HG03095 (cell line): ENCODE measurements at regions not wholly inside any gene's neighbourhood (a gene's known extent, or its start where the extent isn't known, plus 50 kb on each side); places are given as distances from the start of the nearest gene placed in this dataset.
"Not testable (repeated sequence)": the region's sequence is repeated elsewhere in the genome, so short reads cannot be mapped to it uniquely, and the experiment has no call there.

ENCODE experiments used
- ATAC-seq: cut with Tn5 transposase; IDR thresholded peaks from one replicate; pipeline ENCODE4 v1.9.1; 2021; ENCODE audit warnings: moderate library complexity; ENCODE audit not compliant: unreplicated experiment

DNA sequence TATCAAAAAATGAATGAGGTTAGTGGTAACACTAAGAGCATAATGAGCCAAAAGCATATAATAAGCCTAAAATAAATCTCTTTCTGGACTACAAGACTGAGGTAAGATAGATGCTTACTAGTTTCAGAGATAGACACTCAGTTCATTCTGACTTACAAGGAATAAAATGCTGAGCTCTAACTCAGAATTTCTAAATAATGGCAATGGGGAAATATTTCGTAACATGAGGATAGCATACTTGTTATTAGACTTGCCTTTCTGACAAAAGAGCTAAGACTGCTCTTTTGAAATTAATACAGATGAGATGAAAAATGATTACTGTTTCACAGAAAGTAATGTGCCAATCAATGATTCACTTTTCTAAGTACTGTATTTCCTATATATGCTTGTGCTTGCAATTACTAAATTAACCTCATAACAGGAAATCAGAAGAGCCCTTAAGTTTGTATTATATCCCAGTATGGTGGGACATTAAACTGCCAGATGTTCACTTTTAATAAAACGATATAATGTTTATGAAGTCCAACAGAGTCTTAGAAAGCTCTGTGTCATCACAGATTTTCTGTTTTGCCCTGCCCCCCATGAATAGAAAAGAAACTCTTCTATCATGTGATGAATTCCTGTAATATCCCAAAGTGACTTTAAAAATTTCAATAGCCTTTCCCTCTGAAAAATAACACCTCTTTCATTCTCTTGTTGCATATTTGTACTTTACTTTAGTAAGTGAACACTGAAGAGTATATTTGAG is 2771.0 kb upstream of the PCDH20 start:
- no peak for ATAC-seq

DNA sequence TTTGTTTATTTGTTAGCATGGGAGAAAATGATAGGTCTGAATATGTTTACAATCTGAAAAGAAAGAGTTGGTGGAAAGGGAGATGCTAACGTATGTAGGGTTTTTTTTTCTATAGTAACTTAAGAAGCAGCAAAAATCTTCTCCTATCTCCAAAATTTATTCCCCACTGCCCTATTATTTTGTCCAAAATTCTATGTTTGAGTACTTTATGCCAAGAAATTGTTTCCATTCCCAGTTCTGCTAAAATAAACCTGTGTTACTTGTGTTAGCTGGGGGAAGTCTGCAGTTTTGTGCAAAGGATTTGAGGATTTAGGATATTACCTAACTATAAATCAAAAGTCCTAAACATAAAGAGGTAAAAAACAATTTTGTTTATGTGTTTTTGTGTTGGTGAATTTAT is 2770.4 kb upstream of the PCDH20 start:
- ATAC-seq, result no peak

DNA sequence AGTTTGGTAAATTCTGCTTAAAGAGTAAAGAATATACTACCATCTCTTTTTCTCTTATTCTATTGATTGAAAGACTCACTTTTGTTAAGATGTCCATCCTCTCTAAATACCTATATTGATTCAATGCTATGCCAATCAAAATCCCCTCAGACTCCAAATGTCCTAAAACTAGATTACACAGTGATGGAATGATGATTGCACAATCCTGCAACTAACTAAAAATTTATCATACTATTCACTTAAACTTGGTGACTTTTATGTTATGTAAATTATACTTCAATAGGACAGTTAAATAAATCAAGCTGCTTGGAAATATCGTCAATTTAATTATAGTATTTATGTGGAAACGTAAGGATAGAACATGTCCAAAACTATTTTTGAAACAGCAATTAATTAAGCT is 2765.1 kb upstream of the PCDH20 start:
- ATAC-seq, result no peak

DNA sequence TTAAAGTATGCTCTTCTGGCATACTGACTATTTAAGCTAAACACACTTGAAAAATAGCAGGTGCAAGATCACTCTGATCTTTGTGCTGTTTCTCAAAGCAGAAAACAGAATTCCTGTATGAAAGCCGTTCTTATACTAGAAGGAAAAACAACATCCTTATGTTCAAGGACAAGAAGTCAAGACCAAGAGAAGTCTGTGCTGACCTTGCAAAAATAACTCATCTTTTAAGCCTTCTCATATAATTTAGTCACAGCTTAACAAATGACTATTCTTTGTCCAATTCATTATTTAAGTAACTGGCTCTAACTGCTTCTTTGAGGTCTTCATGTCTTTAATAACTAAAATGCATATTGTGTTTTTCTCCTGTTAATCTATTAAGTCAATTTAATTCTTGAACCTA is 2750.2 kb upstream of the PCDH20 start:
- no peak for ATAC-seq

DNA sequence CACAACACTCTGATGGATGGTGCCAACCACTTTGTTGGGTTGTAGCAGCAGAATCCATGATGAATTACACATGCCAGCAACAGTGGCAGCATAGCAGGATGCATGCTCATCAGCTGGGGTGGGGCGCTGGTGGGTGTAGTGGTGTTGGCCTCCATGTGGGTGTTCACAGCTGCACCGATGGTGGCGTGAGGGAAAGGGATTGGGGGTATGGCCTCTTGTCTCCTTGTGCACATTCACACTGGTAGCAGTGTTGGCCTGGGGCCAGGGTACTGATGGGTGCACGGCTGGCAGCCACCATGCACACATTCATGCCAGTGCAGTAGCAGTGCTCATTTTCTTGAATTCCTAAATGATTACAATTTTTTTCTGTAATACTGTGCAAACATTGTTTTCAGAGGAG is 2748.8 kb upstream of the PCDH20 start:
- ATAC-seq, result no peak

DNA sequence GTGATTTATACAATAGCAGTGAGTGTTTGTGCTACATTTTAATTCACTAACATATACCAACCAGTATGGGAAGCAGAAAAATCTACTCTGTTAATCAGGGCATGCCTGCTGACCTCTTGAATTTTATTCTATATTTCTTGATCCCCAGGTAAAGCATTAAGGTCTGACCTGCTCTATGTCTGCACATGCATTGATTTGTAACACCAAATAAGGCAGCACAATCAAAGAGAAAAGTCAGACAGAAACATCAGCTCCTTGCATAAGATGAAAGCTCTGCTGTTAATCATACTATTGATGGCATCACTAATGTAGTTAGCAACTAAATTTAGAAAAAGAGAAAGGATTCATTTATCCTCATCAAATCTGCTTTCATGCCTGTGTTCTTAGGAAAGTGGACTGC is 2744.8 kb upstream of the PCDH20 start:
- no peak for ATAC-seq

DNA sequence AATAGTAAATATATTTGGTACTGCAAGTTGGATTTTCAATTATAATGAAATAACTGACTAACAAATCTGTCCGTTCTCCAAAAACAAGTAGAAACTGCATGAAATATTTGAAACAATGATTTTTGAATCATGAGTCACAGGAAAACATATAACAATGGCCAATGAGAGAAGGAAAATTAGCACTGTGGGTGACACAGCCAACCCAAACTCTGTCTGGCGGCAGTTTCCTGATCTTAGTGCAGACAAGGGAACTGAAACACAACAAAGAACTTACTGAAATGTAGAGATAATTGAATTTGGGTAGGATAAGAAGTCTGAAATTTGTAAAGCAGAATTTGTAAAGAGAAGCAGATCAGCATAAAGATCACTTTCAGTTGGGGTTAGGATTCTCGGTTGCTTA is 2743.3 kb upstream of the PCDH20 start:
- ATAC-seq, result no peak

DNA sequence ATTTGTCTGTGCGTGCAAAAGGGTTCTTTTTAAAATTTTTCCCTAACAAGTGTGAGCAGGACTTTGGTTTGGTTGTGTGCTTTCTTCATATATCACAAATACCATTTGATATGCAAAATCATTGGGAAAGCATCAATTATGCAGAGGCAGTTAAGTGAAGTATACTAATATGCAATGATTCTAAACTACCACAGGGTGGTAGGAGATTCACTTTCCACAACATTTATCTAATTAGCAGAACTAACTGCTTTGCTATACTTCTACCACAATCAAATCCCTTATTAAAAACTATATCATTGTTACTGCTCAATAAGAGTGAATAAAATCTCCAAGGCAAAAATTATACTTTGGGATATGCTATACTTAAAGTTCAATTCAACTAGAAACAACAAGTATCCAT is 2738.9 kb upstream of the PCDH20 start:
- no peak for ATAC-seq

DNA sequence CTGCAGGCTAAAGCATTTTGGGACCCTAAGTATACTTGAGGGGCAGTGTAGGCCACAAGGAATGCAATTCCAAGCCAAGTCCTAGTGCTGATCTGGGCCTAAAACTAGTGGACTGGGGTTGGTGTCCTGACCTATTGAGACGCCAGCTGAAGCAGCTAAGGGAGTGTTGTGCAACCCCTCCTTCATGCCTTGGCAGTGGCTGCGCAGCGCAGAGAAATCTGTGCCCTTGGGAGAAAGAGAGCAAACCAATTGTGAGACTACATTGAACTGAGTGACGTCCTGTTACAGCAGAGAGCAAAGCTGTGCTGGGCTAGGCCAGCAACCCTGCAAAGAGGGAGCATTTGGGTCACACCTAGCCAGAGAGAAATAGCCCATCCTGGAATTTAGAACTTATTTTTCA is 2715.0 kb upstream of the PCDH20 start:
- no peak for ATAC-seq

DNA sequence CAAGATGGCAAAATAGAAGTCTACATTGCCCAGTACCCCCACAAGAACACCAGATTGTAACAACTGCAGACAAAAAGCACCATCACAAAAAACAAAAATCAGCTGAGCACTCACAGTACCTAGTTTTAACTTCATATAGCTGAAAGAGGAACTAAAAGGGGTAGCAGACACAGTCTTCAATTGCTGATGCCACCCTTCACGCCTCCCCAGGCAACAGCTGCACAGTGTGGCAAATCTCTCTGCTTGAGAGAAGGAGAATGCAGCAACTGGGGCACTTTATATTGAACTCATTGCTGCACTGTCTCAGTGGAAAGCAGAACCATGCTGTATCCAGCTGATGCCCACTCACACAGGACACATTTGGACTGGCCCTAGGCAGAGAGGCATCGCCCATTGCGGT is 2714.5 kb upstream of the PCDH20 start:
- no peak for ATAC-seq

DNA sequence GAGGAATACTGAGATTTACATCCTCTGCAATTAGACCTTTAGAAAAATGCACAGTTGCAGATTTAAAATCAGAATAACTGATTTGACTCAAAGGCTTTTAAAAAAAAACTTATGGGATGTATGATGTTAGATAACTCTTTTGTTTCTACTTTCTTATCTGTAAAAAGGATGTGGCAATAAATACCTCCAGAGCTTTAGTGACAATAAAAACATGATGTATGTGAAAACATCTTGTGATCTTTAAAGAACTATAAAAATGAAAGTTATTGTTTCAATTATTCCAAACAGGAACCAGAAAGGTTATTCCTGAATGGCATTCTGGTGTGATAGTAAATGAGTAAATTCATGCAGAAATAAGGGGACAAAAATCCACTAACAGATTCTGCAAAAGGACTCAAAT is 2712.2 kb upstream of the PCDH20 start:
- ATAC-seq, result no peak

DNA sequence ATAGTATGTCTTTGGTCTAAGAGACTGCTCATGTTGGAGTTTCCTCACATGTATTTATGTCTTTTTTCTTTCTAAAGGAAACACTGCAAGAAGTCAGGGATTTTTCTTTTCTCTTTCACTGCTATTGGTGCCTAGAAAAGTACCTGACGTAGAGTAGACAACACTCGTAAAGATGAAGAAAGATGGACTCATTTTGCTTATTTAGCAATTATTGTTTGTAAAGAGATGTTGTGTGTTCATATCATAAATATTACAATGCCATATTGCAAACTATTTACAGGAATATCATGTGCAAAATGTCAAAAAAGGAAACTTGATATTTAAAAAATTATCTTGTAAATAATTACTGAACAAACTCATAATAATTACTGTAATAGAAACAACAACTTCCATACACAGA is 2711.5 kb upstream of the PCDH20 start:
- no peak for ATAC-seq

DNA sequence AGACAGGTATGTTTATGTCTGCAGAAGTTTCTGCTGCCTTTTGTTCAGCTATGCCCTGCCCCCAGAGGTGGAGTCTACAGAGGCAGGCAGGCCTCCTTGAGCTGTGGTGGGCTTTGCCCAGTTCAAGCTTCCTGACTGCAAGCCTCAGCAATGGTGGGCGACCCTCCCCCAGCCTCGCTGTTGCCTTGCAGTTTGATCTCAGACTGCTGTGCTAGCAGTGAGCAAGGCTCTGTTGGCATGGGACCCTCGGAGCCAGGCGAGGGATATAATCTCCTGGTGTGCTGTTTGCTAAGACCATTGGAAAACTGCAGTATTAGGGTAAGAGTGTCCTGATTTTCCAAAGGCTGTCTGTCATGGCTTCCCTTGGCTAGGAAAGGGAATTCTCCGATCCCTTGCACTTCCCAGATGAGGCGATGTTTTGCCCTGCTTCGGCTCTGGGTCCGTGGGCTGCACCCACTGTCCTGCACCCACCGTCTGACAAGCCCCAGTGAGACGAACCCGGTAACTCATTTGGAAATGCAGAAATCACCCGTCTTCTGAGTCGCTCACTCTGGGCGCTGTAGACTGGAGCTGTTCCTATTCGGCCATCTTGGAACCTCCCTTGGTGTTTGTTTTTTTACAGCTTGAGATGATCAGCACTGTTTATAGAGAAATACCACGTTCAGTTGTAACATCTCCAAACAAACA is 2705.5 kb upstream of the PCDH20 start:
- ATAC-seq, result not testable (repeated sequence)

DNA sequence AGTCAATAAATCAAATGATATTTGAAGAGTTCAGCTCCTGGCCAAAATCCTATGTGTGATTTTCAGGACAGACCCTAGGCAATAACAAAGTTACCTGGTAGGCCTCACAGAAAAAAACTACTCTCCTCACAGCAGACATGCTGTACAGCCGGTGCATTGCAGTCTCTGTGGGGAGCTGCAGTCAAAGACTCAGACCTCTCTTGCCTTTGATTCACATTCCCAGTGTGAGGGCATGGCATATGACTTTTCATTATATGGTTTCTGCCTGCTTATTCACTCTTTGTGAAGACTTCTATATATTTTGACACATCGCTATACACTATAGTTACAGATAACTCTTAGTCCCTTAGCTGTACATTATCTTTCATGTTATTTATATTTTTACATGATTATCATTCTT is 2684.3 kb upstream of the PCDH20 start:
- no peak for ATAC-seq

DNA sequence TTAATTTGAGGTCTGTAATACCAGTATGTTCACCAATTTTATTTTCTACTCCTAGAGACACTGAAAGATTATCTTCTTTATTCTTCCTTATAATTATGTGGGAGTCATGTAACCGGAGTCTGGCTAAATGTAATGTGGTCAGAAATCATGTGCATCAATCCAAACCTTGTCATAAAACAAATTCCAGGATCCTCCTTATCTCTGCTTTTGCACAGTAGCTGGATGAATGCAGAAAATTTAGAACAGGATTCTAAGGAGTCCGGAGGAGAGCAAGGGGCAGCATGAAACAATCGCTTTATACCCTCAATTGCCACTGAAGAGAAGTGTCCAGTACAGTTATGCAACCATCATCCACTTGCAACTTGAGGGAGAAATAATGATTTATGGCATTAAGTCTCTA is 2674.7 kb upstream of the PCDH20 start:
- ATAC-seq, result no peak

DNA sequence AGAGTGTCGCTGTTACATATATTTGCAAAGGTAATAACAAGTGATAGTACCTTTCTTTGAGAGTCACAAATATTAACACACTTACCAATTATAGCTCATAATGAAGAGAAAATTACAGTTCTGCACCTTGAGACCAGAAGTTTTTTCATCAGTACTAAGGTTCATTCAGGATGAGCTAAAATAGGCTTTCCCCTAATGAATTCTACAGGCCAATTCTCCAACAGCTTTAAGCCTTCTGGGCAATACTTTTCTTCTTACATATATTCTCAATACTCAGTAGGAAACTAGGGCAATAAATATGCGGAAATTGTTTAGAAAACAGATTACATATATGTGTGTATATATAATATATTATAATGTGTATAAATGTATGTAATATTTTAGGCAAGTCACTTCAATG is 2672.8 kb upstream of the PCDH20 start:
- no peak for ATAC-seq

DNA sequence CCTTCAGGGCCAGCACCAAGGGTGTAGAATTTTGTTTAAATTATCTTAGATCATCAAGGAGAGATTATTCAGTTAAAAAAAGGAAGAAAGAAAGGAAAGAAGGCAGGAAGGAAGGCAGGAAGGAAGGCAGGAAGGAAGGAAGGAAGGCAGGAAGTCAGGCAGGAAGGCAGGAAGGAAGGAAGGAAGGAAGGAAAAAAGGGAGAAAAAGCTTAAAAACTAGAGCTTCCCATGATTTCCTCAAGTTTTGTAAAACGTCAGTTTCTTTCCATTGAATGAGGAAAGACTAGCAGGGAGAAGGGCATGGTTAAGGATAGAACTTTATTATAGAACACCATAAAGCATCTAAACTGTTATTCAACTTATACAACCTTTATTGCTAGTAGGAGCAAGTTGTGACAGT is 2672.0 kb upstream of the PCDH20 start:
- no peak for ATAC-seq

DNA sequence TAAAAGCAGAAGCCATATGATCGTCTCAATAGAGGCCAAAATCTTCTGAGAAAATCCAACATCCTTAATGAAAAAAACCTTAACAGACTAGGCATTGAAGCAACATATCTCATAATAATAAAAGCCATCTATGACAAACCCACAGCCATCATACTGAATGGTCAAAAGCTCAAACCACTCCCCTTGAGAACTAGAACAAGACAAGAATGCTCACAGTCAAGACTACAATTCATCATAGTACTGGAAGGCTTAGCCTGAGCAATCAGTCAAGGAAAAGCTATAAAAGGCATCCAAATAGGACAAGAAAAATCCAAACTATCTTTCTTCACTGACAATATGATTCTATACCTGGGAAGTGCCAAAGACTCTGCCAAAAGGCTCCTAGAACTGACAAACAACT is 2668.2 kb upstream of the PCDH20 start:
- ATAC-seq, result no peak

DNA sequence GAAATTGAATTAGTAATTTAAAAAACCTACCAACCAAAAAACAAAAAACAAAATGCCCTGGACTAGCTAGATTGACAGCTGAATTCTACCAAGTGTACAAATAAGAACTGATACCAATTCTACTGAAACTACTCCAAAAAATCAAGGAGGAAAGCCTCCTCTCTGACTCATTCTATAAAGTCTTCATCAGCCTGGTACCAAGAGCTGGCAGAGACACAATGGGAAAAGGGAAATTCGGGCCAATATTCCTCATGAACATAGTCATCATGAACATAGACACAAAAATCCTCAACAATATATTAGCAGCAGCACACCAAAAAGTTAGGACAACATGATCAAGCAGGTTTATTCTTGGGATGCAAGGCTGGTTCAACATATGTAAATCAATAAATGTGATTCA is 2667.7 kb upstream of the PCDH20 start:
- ATAC-seq, result no peak

DNA sequence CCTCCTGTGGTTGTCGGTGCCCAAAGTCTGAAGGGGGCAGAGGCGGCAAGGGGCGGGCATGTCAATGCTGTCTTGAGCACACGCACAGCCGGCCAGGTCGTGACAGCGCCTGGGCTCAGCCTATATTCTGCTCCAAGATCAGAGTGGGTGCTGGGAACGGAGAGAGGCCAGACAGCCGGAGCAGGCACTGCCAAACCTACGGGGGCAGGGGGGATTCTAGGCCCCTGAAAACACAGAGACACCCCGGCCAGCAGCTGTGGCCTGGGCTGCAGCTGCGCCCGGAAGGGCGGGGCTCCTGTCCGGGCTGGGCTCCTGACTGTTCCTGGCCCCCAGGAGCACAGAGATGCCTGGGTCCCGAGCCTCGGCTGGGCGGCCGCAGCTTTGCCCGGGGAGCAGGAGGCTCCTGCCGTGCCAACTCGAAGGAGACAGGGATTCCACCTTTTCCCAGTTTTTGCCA is 2662.9 kb upstream of the PCDH20 start:
- ATAC-seq, result no peak

DNA sequence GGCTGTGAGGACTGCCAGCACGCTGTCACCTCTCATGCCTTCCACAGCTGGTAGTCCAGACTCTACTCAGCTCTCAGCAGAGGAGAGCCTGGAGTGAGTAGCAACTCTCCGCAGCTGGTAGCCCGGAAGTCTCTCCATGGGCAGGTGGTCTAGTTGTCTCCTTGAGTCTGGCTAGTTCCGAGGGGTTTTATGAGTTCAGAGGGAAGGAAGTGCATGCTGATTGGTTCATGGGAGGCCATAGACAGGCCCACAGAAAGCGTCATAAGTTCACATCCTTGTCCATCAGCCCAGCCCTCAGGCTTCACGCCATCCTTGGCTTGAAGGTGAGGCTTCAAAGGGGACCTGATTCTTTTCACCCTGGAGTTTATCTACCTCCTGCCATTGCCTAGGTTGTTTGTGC is 2662.4 kb upstream of the PCDH20 start:
- no peak for ATAC-seq

DNA sequence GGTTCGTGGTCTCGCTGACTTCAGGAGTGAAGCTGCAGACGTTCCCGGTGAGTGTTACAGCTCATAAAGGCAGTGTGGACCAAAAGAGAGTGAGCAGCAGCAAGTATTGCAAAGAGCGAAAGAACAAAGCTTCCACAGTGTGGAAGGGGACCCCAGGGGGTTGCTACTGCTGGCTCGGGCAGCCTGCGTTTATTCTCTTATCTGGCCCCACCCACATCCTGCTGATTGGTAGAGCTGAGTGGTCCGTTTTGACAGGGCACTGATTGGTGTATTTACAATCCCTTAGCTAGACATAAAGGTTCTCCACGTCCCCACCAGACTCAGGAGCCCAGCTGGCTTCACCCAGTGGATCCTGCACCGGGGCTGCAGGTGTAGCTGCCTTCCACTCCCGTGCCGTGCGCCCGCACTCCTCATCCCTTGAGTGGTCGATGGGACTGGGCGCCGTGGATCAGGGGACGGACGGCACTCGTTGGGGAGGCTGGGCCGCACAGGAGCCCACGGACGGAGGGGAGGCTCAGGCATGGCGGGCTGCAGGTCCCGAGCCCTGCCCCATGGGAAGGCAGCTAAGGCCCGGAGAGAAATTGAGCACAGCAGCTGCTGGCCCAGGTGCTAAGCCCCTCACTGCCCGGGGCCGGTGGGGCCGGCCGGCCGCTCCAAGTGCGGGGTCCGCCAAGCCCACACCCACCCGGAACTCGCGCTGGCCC is 2661.6 kb upstream of the PCDH20 start:
- not testable (repeated sequence) for ATAC-seq
